H1 (cell line): ENCODE measurements at regions not wholly inside any gene's neighbourhood (a gene's known extent, or its start where the extent isn't known, plus 50 kb on each side); places are given as distances from the start of the nearest gene placed in this dataset.

Experiments
- CTCF ChIA-PET: fragments of 300-600 bp; sonication (Branson Sonifier 250); formaldehyde crosslinking; loops from one replicate; lab custom pipeline; 2021; ENCODE audit not compliant: partially characterized antibody; lab: Charles Lee
- POLR2A ChIA-PET: fragments of 300-600 bp; sonication (Branson Sonifier 250); formaldehyde crosslinking; loops from one replicate; lab custom pipeline; 2021; ENCODE audit warnings: inconsistent platforms; ENCODE audit not compliant: partially characterized antibody; lab: Charles Lee
- DNase-seq, 2 experiments: peaks; one replicate each; pipeline versions ENCODE4 v3.0.0 to v3.0.0-alpha.2; 2010 to 2022; ENCODE audit warnings: low spot score in 2 of 2, low read depth in 1 of 2, mixed read lengths in 1 of 2
- FAIRE-seq: peaks from 2 replicates; lab custom pipeline; 2011; peaks lifted over from hg19 to GRCh38; lab: Jason Lieb, UNC
- H2AFZ ChIP-seq: 2 replicates; pipeline ENCODE4 v1.8.1; 2012; ENCODE audit warnings: low read length, inconsistent platforms
- H2AK5ac ChIP-seq: 2 replicates; pipeline ENCODE4 v1.6.1; 2013; ENCODE audit warnings: low read depth, low read length
- H2BK120ac ChIP-seq: replicated peaks from 2 replicates; pipeline ENCODE3; 2013; ENCODE audit warnings: low read depth, low read length, inconsistent platforms
- H2BK12ac ChIP-seq: 2 replicates; pipeline ENCODE4 v1.6.1; 2013; ENCODE audit warnings: low read depth, low read length
- H2BK15ac ChIP-seq: 2 replicates; pipeline ENCODE4 v1.6.1; 2013; ENCODE audit warnings: low read length
- H2BK20ac ChIP-seq: 2 replicates; pipeline ENCODE4 v1.6.1; 2013; ENCODE audit warnings: low read length
- H2BK5ac ChIP-seq: 2 replicates; pipeline ENCODE4 v1.6.1; 2013; ENCODE audit warnings: low read depth, low read length
- H3K14ac ChIP-seq: 2 replicates; pipeline ENCODE4 v1.6.1; 2013; ENCODE audit warnings: inconsistent platforms; ENCODE audit not compliant: insufficient read length
- H3K18ac ChIP-seq: 2 replicates; pipeline ENCODE4 v1.6.1; 2013; ENCODE audit warnings: low read length; ENCODE audit errors: extremely low read depth
- H3K23ac ChIP-seq: 2 replicates; pipeline ENCODE4 v1.6.1; 2013; ENCODE audit warnings: inconsistent platforms; ENCODE audit not compliant: insufficient read length
- H3K23me2 ChIP-seq: 2 replicates; pipeline ENCODE4 v1.6.1; 2013; ENCODE audit warnings: low read depth, low read length
- H3K27ac ChIP-seq: 2 replicates; pipeline ENCODE4 v1.6.1; 2011; ENCODE audit warnings: low read depth, low read length, inconsistent platforms
- H3K27me3 ChIP-seq, 4 experiments: replicated peaks in 1 of 4; 1 replicate in 1 of 4; 2 replicates in 3 of 4; pipeline versions ENCODE4 v1.6.1 to v1.8.1; 2011 to 2013; ENCODE audit warnings: low read length in 3 of 4, mild to moderate bottlenecking in 3 of 4, inconsistent platforms in 2 of 4, mixed read lengths in 2 of 4, moderate library complexity in 1 of 4; ENCODE audit not compliant: control insufficient read depth in 3 of 4, insufficient read depth in 3 of 4; ENCODE audit errors: extremely low read depth in 1 of 4
- H3K36me3 ChIP-seq, 4 experiments: 2 replicates each; pipeline versions ENCODE4 v1.6.1 to v1.8.1; 2011 to 2013; ENCODE audit warnings: mild to moderate bottlenecking in 4 of 4, low read length in 3 of 4, moderate library complexity in 2 of 4, control low read depth in 1 of 4, inconsistent platforms in 1 of 4; ENCODE audit not compliant: insufficient read depth in 4 of 4, control insufficient read depth in 2 of 4
- H3K4ac ChIP-seq: replicated peaks from 2 replicates; pipeline ENCODE3; 2013; ENCODE audit warnings: low read length, low read depth, mixed read lengths, inconsistent platforms; ENCODE audit not compliant: insufficient read length
- H3K4me1 ChIP-seq, 4 experiments: replicated peaks in 1 of 4; 1 replicate in 1 of 4; 2 replicates in 3 of 4; pipeline versions ENCODE4 v1.6.1 to v1.8.1; 2011 to 2013; ENCODE audit warnings: low read length in 3 of 4, inconsistent platforms in 2 of 4, mixed read lengths in 1 of 4; ENCODE audit not compliant: insufficient read depth in 4 of 4, control insufficient read depth in 3 of 4
- H3K4me2 ChIP-seq, 2 experiments: 2 replicates each; pipeline versions ENCODE4 v1.6.1 to v1.8.1; 2011 to 2013; ENCODE audit warnings: low read depth in 2 of 2, low read length in 2 of 2, control low read depth in 1 of 2, inconsistent platforms in 1 of 2, mild to moderate bottlenecking in 1 of 2; ENCODE audit not compliant: insufficient read depth in 1 of 2
- H3K4me3 ChIP-seq, 4 experiments: fragments of 200-600, 300-600 bp in 1 of 4; sonication (generic), shearing (Covaris generic), sonication (Bioruptor Twin) in 1 of 4; 2 replicates each; pipeline versions ENCODE4 v1.5.1 to v1.8.1; 2011 to 2016; ENCODE audit warnings: low read length in 4 of 4, low read depth in 3 of 4, control low read depth in 2 of 4, inconsistent platforms in 2 of 4, mild to moderate bottlenecking in 2 of 4, mixed read lengths in 1 of 4, moderate library complexity in 1 of 4; ENCODE audit not compliant: insufficient read depth in 2 of 4; ENCODE audit errors: extremely low read depth in 1 of 4
- H3K56ac ChIP-seq: replicated peaks from 2 replicates; pipeline ENCODE3; 2013; ENCODE audit warnings: low read depth, mild to moderate bottlenecking, mixed read lengths, low read length, inconsistent platforms; ENCODE audit not compliant: insufficient read length
- H3K79me1 ChIP-seq: 2 replicates; pipeline ENCODE4 v1.6.1; 2013; ENCODE audit warnings: low read depth, low read length, control low read depth
- H3K79me2 ChIP-seq, 2 experiments: 2 replicates each; pipeline versions ENCODE4 v1.6.1 to v1.8.1; 2012 to 2013; ENCODE audit warnings: low read length in 2 of 2, mild to moderate bottlenecking in 2 of 2, inconsistent platforms in 1 of 2; ENCODE audit not compliant: insufficient read depth in 2 of 2, control insufficient read depth in 1 of 2
- H3K9ac ChIP-seq, 4 experiments: replicated peaks in 1 of 4; 1 replicate in 1 of 4; 2 replicates in 3 of 4; pipeline versions ENCODE4 v1.6.1 to v1.8.1; 2011 to 2013; ENCODE audit warnings: low read depth in 3 of 4, low read length in 3 of 4, control low read depth in 2 of 4, mild to moderate bottlenecking in 2 of 4, moderate library complexity in 2 of 4, inconsistent platforms in 1 of 4; ENCODE audit errors: extremely low read depth in 1 of 4
- H3K9me3 ChIP-seq, 2 experiments: 2 replicates each; pipeline versions ENCODE4 v1.6.1 to v1.8.1; 2012 to 2013; ENCODE audit warnings: mild to moderate bottlenecking in 2 of 2, moderate library complexity in 2 of 2, control low read depth in 1 of 2, inconsistent platforms in 1 of 2, low read depth in 1 of 2, low read length in 1 of 2, mixed read lengths in 1 of 2; ENCODE audit not compliant: insufficient read depth in 2 of 2
- H4K20me1 ChIP-seq, 2 experiments: replicated peaks in 1 of 2; 2 replicates each; pipeline versions ENCODE3 to v1.8.1; 2011 to 2013; ENCODE audit warnings: inconsistent platforms in 2 of 2, low read length in 2 of 2, mild to moderate bottlenecking in 1 of 2; ENCODE audit not compliant: insufficient read depth in 2 of 2, control insufficient read depth in 1 of 2
- H4K5ac ChIP-seq: 2 replicates; pipeline ENCODE4 v1.6.1; 2013; ENCODE audit warnings: low read length, low read depth, mixed read lengths, inconsistent platforms; ENCODE audit not compliant: insufficient read length
- H4K8ac ChIP-seq: 2 replicates; pipeline ENCODE4 v1.8.0; 2013; ENCODE audit warnings: mild to moderate bottlenecking, moderate library complexity, low read length, inconsistent platforms; ENCODE audit not compliant: insufficient read depth; ENCODE audit errors: extremely low read depth
- H4K91ac ChIP-seq: replicated peaks from 2 replicates; pipeline ENCODE3; 2013; ENCODE audit warnings: low read length, mixed read lengths, inconsistent platforms; ENCODE audit not compliant: insufficient read length
- FOSL1 ChIP-seq: IDR thresholded peaks from 2 replicates; pipeline ENCODE4 v1.6.1; 2011; ENCODE audit warnings: mild to moderate bottlenecking, low read depth, low read length, moderate library complexity; ENCODE audit not compliant: insufficient read depth
- PHF8 ChIP-seq: fragments of 200-600 bp; sonication (generic); conservative IDR thresholded peaks from 2 replicates; pipeline ENCODE4 v1.7.1; 2012; ENCODE audit warnings: low read depth, mild to moderate bottlenecking, inconsistent platforms, low read length, moderate library complexity
- RFX5 ChIP-seq: IDR thresholded peaks from 2 replicates; pipeline ENCODE4 v1.6.1; 2011; ENCODE audit warnings: low read depth, low read length, improper control_type of control experiment, borderline replicate concordance
- SP2 ChIP-seq: IDR thresholded peaks from 2 replicates; pipeline ENCODE4 v1.6.1; 2012; ENCODE audit warnings: mild to moderate bottlenecking, low read length, inconsistent platforms
- TEAD4 ChIP-seq: IDR thresholded peaks from 2 replicates; pipeline ENCODE4 v1.6.1; 2012; ENCODE audit warnings: low read depth, low read length, inconsistent platforms, mixed read lengths
- YY1 ChIP-seq: IDR thresholded peaks from 2 replicates; pipeline ENCODE4 v1.6.1; 2011; ENCODE audit warnings: low read depth, mild to moderate bottlenecking, low read length
- WGBS, 2 experiments: shearing (Covaris generic) in 1 of 2; methylation state at CpG; one replicate each; pipeline versions ENCODE4 v1.1.6 to v1.1.7; 2013 to 2015; ENCODE audit warnings: low lambda C conversion rate in 2 of 2, mixed read lengths in 2 of 2, inconsistent platforms in 1 of 2, low coverage in 1 of 2, missing lambda C conversion rate in 1 of 2; ENCODE audit not compliant: insufficient replicate concordance in 2 of 2, insufficient coverage in 1 of 2, insufficient read length in 1 of 2; ENCODE audit errors: extremely low coverage in 1 of 2, missing lambda C conversion rate in 1 of 2; 5-methylcytosine and 5-hydroxymethylcytosine counted together
- TF ChIP-seq, protein P1 (sequence below): IDR thresholded peaks from 2 replicates; pipeline ENCODE4 v1.6.1; 2011; ENCODE audit warnings: low read length, improper control_type of control experiment

DNA sequence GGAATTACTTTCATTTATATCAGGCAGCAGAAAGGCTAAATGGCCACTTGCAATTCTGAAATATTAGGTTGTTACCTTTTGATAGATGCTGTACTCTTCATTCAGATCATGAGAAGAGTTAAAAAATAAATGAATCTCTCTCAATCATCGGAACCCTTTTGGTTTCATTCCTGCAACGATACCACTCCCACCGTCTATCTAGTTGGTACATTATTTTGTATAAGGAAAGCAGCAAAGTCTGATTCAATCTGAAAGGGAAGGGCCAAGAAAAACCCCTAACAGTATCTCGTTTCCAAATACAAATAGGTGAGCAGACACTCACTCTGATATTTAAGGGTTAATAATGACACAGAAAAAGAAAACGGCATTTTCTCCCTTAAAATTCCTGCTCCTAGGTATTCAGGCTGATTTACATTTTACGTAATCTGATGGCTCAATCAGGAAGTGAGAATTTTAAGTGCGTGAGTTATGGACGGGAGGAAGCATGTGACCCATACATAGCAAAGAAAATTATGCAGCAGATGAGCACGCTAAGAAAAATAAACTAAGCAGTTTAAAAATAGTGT lies 209.4 kb upstream of the KLF14 start:
- Histone ChIP-seq H3K4ac (no peak overlapping the region), H4K20me1 (no peaks in the 10 kb centered on the region), H3K79me1 (no peaks in the 10 kb centered on the region), H3K9ac (no peak overlapping the region), H4K91ac (no peak overlapping the region), H2AK5ac (no peak overlapping the region), H3K56ac (no peak overlapping the region), H3K27ac (no peak overlapping the region), H4K5ac (no peak overlapping the region), H2BK15ac (no peak overlapping the region), H3K23ac (no peak overlapping the region), H2BK20ac (no peak overlapping the region), H3K4me1 (peaks cover 4 to 10% (median 6%) of the 10 kb centered on the region in 4 experiments), H3K18ac (no peak overlapping the region), H4K8ac (no peak overlapping the region), H3K9me3 (no peaks in the 10 kb centered on the region)
- DNase-seq: no peak
- CTCF ChIA-PET: interaction anchor here (1.5 to 3.1 kb wide), 3 partner anchors 17 to 68 kb away, joined by 4 to 11 read pairs (median 5); no protein-coding TSS in a partner anchor
- POLR2A ChIA-PET: no interaction called here
- TF ChIP-seq YY1 (no peak), TEAD4 (no peak), FOSL1 (no peak), SP2 (no peak), PHF8 (no peak), RFX5 (no peak)
- TF ChIP-seq, protein P1, sequence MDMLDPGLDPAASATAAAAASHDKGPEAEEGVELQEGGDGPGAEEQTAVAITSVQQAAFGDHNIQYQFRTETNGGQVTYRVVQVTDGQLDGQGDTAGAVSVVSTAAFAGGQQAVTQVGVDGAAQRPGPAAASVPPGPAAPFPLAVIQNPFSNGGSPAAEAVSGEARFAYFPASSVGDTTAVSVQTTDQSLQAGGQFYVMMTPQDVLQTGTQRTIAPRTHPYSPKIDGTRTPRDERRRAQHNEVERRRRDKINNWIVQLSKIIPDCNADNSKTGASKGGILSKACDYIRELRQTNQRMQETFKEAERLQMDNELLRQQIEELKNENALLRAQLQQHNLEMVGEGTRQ: no peak
- TF ChIP-seq, all 59 proteins: peak for 0
- no peak overlapping the region for H2BK12ac ChIP-seq
- no peak overlapping the region for H2BK120ac ChIP-seq
- no peaks in the 10 kb centered on the region for H3K23me2 ChIP-seq
- no peak overlapping the region for H2BK5ac ChIP-seq
- 81% methylated on average over 9 of the region's 9 CpGs; no CpG with 5 or more reads in 1 of the 2 experiments for WGBS, 2 experiments
- H3K4me3 ChIP-seq: no peak overlapping the region
- FAIRE-seq: no peak
- no peak overlapping the region for H3K4me2 ChIP-seq
- H2AFZ ChIP-seq: no peak overlapping the region
- H3K36me3 ChIP-seq: no peaks in the 10 kb centered on the region; a peak in 1 of 8 replicates
- H3K14ac ChIP-seq: no peak overlapping the region
- H3K27me3 ChIP-seq: no peaks in the 10 kb centered on the region
- H3K79me2 ChIP-seq: no peaks in the 10 kb centered on the region
